H1 (cell line): ENCODE measurements at regions not wholly inside any gene's neighbourhood (a gene's known extent, or its start where the extent isn't known, plus 50 kb on each side); places are given as distances from the start of the nearest gene placed in this dataset.

Experiments
- CHD1 ChIP-seq: IDR thresholded peaks from 2 replicates; pipeline ENCODE4 v1.6.1; 2012; ENCODE audit warnings: low read depth, low read length, improper control_type of control experiment

DNA sequence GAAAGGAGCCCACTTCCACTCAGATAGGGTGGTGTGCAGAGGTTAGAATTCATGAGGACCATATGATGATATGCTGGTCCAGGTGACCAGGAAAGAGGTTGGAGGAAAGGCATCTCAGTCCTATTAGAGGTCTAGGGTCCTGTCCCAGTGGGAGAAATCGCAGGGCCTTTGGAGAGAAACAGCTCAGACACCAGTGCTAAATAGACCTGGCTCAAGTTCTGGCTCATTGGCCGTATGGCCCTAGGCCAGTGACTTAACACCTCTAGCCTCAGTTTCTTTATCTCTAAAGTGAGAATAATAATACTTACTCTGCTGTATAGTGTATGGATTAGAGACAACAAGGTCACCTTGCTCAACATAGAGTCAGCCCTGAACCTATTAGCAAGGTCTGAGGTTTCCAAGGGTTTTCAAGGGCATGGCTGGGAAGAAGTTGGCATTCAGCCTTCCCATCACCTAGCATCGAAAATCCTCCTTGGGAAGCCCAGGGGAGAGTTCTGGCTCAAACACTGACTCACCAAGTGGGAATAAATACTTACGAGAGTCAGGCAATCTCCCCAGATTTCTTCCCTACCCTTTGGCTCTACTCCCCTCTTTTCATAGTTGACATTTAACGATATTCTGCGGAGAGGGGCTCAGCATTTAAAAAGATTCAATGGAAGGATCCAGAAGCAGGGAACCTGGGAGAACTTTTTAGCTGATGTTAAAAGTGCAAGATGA lies 473.1 kb upstream of the PODXL start (continued):
- TF ChIP-seq CHD1: no peak
